ENCODE measurements at regions not wholly inside any gene's neighbourhood (a gene's known extent, or its start where the extent isn't known, plus 50 kb on each side); places are given as distances from the start of the nearest gene placed in this dataset.

- peaks cover 8% of the 10 kb centered on the region for H3K36me3 Mint-ChIP-seq
- H3K4me1 ChIP-seq (ENCODE audit: control insufficient read depth, insufficient read depth, low read length), result no peaks in the 10 kb centered on the region
- H3K27ac ChIP-seq (ENCODE audit: low read length), result no peak overlapping the region
- no peak overlapping the region for H3K4me3 ChIP-seq (ENCODE audit: low read length)
- WGBS (ENCODE audit: insufficient coverage), result 100% methylated on average over 1 of the region's 1 CpG
- no peak overlapping the region for H3K4me3 Mint-ChIP-seq
- H3K27ac Mint-ChIP-seq, result no peak overlapping the region
- H3K9me3 ChIP-seq (ENCODE audit: control insufficient read depth, insufficient read depth, low read length), result peaks cover 16% of the 10 kb centered on the region
- DNase-seq, result no peak
- no peak for ATAC-seq
- intact Hi-C loops (cut with micrococcal nuclease), result no loop called here
- H3K27me3 ChIP-seq (ENCODE audit: control insufficient read depth, insufficient read depth, low read length), result no peaks in the 10 kb centered on the region
- H3K9me3 Mint-ChIP-seq, result peaks cover 9 to 19% of the 10 kb centered on the region in 2 donors
- no peaks in the 10 kb centered on the region for H3K36me3 ChIP-seq (ENCODE audit: control insufficient read depth, insufficient read depth, low read length)
- H3K27me3 Mint-ChIP-seq (ENCODE audit: low read depth in 2 of 2), result no peaks in the 10 kb centered on the region
- H3K4me1 Mint-ChIP-seq, result no peaks in the 10 kb centered on the region
- TF ChIP-seq CTCF (IDR thresholded peaks at IDR 0.05), result no peak
Observed at GRCh38 chr13:61148211-61148610, 267.4 kb downstream of the PCDH20 start.

GRCh38 chr13:61146571-61146970, 269.1 kb downstream of the PCDH20 start:
- H3K27ac Mint-ChIP-seq, result no peak overlapping the region
- H3K4me3 Mint-ChIP-seq, result no peak overlapping the region
- Histone ChIP-seq H3K4me1 (ENCODE audit: control insufficient read depth, insufficient read depth, low read length) (no peaks in the 10 kb centered on the region), H3K27ac (ENCODE audit: low read length) (no peak overlapping the region), H3K36me3 (ENCODE audit: control insufficient read depth, insufficient read depth, low read length) (no peaks in the 10 kb centered on the region), H3K9me3 (ENCODE audit: control insufficient read depth, insufficient read depth, low read length) (peaks cover 16% of the 10 kb centered on the region), H3K27me3 (ENCODE audit: control insufficient read depth, insufficient read depth, low read length) (no peaks in the 10 kb centered on the region), H3K4me3 (ENCODE audit: low read length) (no peak overlapping the region)
- H3K4me1 Mint-ChIP-seq, result no peaks in the 10 kb centered on the region
- 46% methylated on average over 1 of the region's 1 CpG for WGBS (ENCODE audit: insufficient coverage)
- ATAC-seq (no peak), DNase-seq (no peak)
- intact Hi-C loops (cut with micrococcal nuclease), result no loop called here
- peaks cover 11% of the 10 kb centered on the region for H3K36me3 Mint-ChIP-seq
- peaks cover 13 to 27% of the 10 kb centered on the region in 2 donors for H3K9me3 Mint-ChIP-seq
- no peaks in the 10 kb centered on the region for H3K27me3 Mint-ChIP-seq (ENCODE audit: low read depth in 2 of 2)
- no peak for TF ChIP-seq CTCF (IDR thresholded peaks at IDR 0.05)

GRCh38 chr13:61146158-61146557, 269.5 kb downstream of the PCDH20 start:
- no peaks in the 10 kb centered on the region for H3K36me3 ChIP-seq (ENCODE audit: control insufficient read depth, insufficient read depth, low read length)
- no peak overlapping the region for H3K4me3 Mint-ChIP-seq
- WGBS (ENCODE audit: insufficient coverage), result 90% methylated on average over 4 of the region's 4 CpGs
- H3K27me3 Mint-ChIP-seq (ENCODE audit: low read depth in 2 of 2), result no peaks in the 10 kb centered on the region
- peaks cover 16% of the 10 kb centered on the region for H3K9me3 ChIP-seq (ENCODE audit: control insufficient read depth, insufficient read depth, low read length)
- no peaks in the 10 kb centered on the region for H3K4me1 ChIP-seq (ENCODE audit: control insufficient read depth, insufficient read depth, low read length)
- DNase-seq (no peak), ATAC-seq (no peak)
- H3K27ac Mint-ChIP-seq, result no peak overlapping the region
- H3K27ac ChIP-seq (ENCODE audit: low read length), result no peak overlapping the region
- H3K27me3 ChIP-seq (ENCODE audit: control insufficient read depth, insufficient read depth, low read length), result no peaks in the 10 kb centered on the region
- TF ChIP-seq CTCF (IDR thresholded peaks at IDR 0.05), result no peak
- H3K36me3 Mint-ChIP-seq, result peaks cover 11% of the 10 kb centered on the region
- H3K9me3 Mint-ChIP-seq, result peaks cover 15 to 29% of the 10 kb centered on the region in 2 donors
- intact Hi-C loops (cut with micrococcal nuclease), result no loop called here
- H3K4me3 ChIP-seq (ENCODE audit: low read length), result no peak overlapping the region
- no peaks in the 10 kb centered on the region for H3K4me1 Mint-ChIP-seq

- Mint-ChIP-seq H3K9me3 (peaks cover 15 to 29% of the 10 kb centered on the region in 2 donors), H3K27me3 (ENCODE audit: low read depth in 2 of 2) (no peaks in the 10 kb centered on the region), H3K4me3 (no peak overlapping the region), H3K36me3 (peaks cover 11% of the 10 kb centered on the region), H3K4me1 (no peaks in the 10 kb centered on the region), H3K27ac (no peak overlapping the region)
- intact Hi-C loops (cut with micrococcal nuclease), result no loop called here
- TF ChIP-seq CTCF (IDR thresholded peaks at IDR 0.05), result no peak
- H3K4me3 ChIP-seq (ENCODE audit: low read length), result no peak overlapping the region
- ATAC-seq (no peak), DNase-seq (no peak)
- peaks cover 16% of the 10 kb centered on the region for H3K9me3 ChIP-seq (ENCODE audit: control insufficient read depth, insufficient read depth, low read length)
- no peaks in the 10 kb centered on the region for H3K27me3 ChIP-seq (ENCODE audit: control insufficient read depth, insufficient read depth, low read length)
- H3K4me1 ChIP-seq (ENCODE audit: control insufficient read depth, insufficient read depth, low read length), result no peaks in the 10 kb centered on the region
- H3K27ac ChIP-seq (ENCODE audit: low read length), result no peak overlapping the region
- 90% methylated on average over 2 of the region's 2 CpGs for WGBS (ENCODE audit: insufficient coverage)
- H3K36me3 ChIP-seq (ENCODE audit: control insufficient read depth, insufficient read depth, low read length), result no peaks in the 10 kb centered on the region
Observed at GRCh38 chr13:61144834-61145593, 270.6 kb downstream of the PCDH20 start.

Measured in natural killer cell (primary cell).